ENCODE measurements at regions not wholly inside any gene's neighbourhood (a gene's known extent, or its start where the extent isn't known, plus 50 kb on each side); places are given as distances from the start of the nearest gene placed in this dataset.

DNA sequence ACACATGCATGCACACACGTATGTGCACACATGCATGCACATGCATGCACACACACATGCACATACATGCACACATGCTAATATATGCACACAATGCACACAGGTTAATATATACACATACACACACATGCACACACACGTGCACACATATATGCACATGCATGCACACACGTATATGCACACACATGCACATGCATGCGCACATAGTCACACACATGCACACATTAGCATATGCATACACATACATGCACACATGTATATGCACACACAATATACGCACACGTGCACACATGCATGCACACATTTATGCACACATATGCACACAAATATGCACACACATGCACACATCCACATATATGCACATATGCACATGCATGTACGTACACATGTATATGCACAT lies 506.8 kb downstream of the MATN1 start:
- TF ChIP-seq, protein P1, sequence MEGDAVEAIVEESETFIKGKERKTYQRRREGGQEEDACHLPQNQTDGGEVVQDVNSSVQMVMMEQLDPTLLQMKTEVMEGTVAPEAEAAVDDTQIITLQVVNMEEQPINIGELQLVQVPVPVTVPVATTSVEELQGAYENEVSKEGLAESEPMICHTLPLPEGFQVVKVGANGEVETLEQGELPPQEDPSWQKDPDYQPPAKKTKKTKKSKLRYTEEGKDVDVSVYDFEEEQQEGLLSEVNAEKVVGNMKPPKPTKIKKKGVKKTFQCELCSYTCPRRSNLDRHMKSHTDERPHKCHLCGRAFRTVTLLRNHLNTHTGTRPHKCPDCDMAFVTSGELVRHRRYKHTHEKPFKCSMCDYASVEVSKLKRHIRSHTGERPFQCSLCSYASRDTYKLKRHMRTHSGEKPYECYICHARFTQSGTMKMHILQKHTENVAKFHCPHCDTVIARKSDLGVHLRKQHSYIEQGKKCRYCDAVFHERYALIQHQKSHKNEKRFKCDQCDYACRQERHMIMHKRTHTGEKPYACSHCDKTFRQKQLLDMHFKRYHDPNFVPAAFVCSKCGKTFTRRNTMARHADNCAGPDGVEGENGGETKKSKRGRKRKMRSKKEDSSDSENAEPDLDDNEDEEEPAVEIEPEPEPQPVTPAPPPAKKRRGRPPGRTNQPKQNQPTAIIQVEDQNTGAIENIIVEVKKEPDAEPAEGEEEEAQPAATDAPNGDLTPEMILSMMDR (IDR thresholded peaks at IDR 0.05): no peak
- TF ChIP-seq POLR2A (IDR thresholded peaks at IDR 0.05): no peak
